OCI-LY1 (cell line): ENCODE measurements at regions not wholly inside any gene's neighbourhood (a gene's known extent, or its start where the extent isn't known, plus 50 kb on each side); places are given as distances from the start of the nearest gene placed in this dataset.

Experiments used
- H2AFZ ChIP-seq: fragments of 200-600 bp; sonication (generic), shearing (Covaris generic); 2 replicates; pipeline ENCODE4 v1.6.0; 2014; ENCODE audit warnings: antibody characterized with exemption, mild to moderate bottlenecking, low read length
- H3F3A ChIP-seq: fragments of 200-600 bp; sonication (generic), shearing (Covaris generic); 2 replicates; pipeline ENCODE4 v1.6.0; 2014; ENCODE audit warnings: mild to moderate bottlenecking, antibody characterized with exemption, low read length, moderate library complexity; ENCODE audit not compliant: insufficient read depth
- H3K27ac ChIP-seq: fragments of 200-600 bp; sonication (generic); 2 replicates; pipeline ENCODE4 v1.5.1; 2014; ENCODE audit warnings: low read length, mixed run types, mild to moderate bottlenecking, low read depth; ENCODE audit not compliant: poor library complexity, severe bottlenecking
- H3K27me3 ChIP-seq: fragments of 200-600 bp; sonication (generic); 2 replicates; pipeline ENCODE4 v1.6.0; 2014; ENCODE audit warnings: antibody characterized with exemption, mild to moderate bottlenecking, low read length, moderate library complexity; ENCODE audit not compliant: insufficient read depth
- H3K36me3 ChIP-seq: fragments of 200-600 bp; sonication (generic); 2 replicates; pipeline ENCODE4 v1.6.1; 2014; ENCODE audit warnings: mild to moderate bottlenecking, antibody characterized with exemption, low read length, moderate library complexity, mixed read lengths; ENCODE audit not compliant: insufficient read depth
- H3K4me1 ChIP-seq: fragments of 200-600 bp; sonication (generic); 2 replicates; pipeline ENCODE4 v1.5.1; 2014; ENCODE audit warnings: mild to moderate bottlenecking, low read length, moderate library complexity; ENCODE audit not compliant: insufficient read depth, severe bottlenecking
- H3K4me2 ChIP-seq: fragments of 200-600 bp; sonication (generic), shearing (Covaris generic); 2 replicates; pipeline ENCODE4 v1.6.1; 2014; ENCODE audit warnings: low read length
- H3K4me3 ChIP-seq: fragments of 200-600 bp; sonication (generic); 2 replicates; pipeline ENCODE4 v1.5.1; 2014; ENCODE audit warnings: low read length, low read depth, mild to moderate bottlenecking, mixed read lengths; ENCODE audit not compliant: poor library complexity, severe bottlenecking
- H3K79me2 ChIP-seq: fragments of 200-600 bp; shearing (Covaris generic); 2 replicates; pipeline ENCODE4 v1.6.1; 2016; ENCODE audit warnings: mixed run types, low read length, mixed read lengths; ENCODE audit not compliant: insufficient read depth
- H3K9ac ChIP-seq: fragments of 200-600 bp; sonication (generic), shearing (Covaris generic); 2 replicates; pipeline ENCODE4 v1.6.1; 2014; ENCODE audit warnings: mild to moderate bottlenecking, low read length, mixed read lengths
- H3K9me2 ChIP-seq: fragments of 200-600 bp; sonication (generic), shearing (Covaris generic); 2 replicates; pipeline ENCODE4 v1.6.1; 2014; ENCODE audit warnings: low read depth, mild to moderate bottlenecking, low read length, mixed read lengths
- H3K9me3 ChIP-seq: fragments of 200-600 bp; shearing (Covaris generic); 2 replicates; pipeline ENCODE4 v1.6.1; 2014; ENCODE audit warnings: low read length, mixed read lengths
- H4K20me1 ChIP-seq: fragments of 200-600 bp; sonication (generic), shearing (Covaris generic); 2 replicates; pipeline ENCODE4 v1.6.0; 2016; ENCODE audit warnings: mild to moderate bottlenecking, low read length; ENCODE audit not compliant: insufficient read depth
- CTCF ChIP-seq: fragments of 200-600 bp; sonication (generic), shearing (Covaris generic); IDR thresholded peaks from 2 replicates; pipeline ENCODE4 v1.5.1; 2017; ENCODE audit warnings: mild to moderate bottlenecking, antibody characterized with exemption, low read length, moderate library complexity, mixed read lengths
- EZH2 ChIP-seq: fragments of 200-600 bp; sonication (generic), shearing (Covaris generic); IDR thresholded peaks from 2 replicates; pipeline ENCODE4 v1.8.0; 2017; ENCODE audit warnings: borderline replicate concordance, mixed run types, mild to moderate bottlenecking, antibody characterized with exemption, low read length, moderate library complexity, mixed read lengths

- H3F3A ChIP-seq: no peaks in the 10 kb centered on the region
- H3K27ac ChIP-seq: no peak overlapping the region
- no peaks in the 10 kb centered on the region for H3K9me2 ChIP-seq
- H3K27me3 ChIP-seq: no peaks in the 10 kb centered on the region
- TF ChIP-seq CTCF: no peak
- H4K20me1 ChIP-seq: no peaks in the 10 kb centered on the region
- no peaks in the 10 kb centered on the region for H3K9me3 ChIP-seq
- H3K79me2 ChIP-seq: no peaks in the 10 kb centered on the region
- H3K4me3 ChIP-seq: no peak overlapping the region
- H3K9ac ChIP-seq: no peak overlapping the region
- H3K4me2 ChIP-seq: no peak overlapping the region
- H3K36me3 ChIP-seq: no peaks in the 10 kb centered on the region
- H2AFZ ChIP-seq: no peak overlapping the region
- no peaks in the 10 kb centered on the region for H3K4me1 ChIP-seq
These were observed 199.9 kb downstream of the LURAP1L start for GRCh38 chr9:12974671-12975070.

GRCh38 chr9:12975496-12975895 is 200.7 kb downstream of the LURAP1L start:
- no peaks in the 10 kb centered on the region for H3F3A ChIP-seq
- H3K9me3 ChIP-seq: no peaks in the 10 kb centered on the region
- H3K79me2 ChIP-seq: no peaks in the 10 kb centered on the region
- H2AFZ ChIP-seq: no peak overlapping the region
- no peaks in the 10 kb centered on the region for H3K36me3 ChIP-seq
- H3K9me2 ChIP-seq: no peaks in the 10 kb centered on the region
- H3K9ac ChIP-seq: no peak overlapping the region
- no peaks in the 10 kb centered on the region for H3K4me1 ChIP-seq
- no peaks in the 10 kb centered on the region for H4K20me1 ChIP-seq
- no peak overlapping the region for H3K4me2 ChIP-seq
- TF ChIP-seq CTCF: no peak
- no peak for TF ChIP-seq EZH2
- no peak overlapping the region for H3K4me3 ChIP-seq
- no peak overlapping the region for H3K27ac ChIP-seq
- H3K27me3 ChIP-seq: no peaks in the 10 kb centered on the region

- no peak overlapping the region for H3K4me3 ChIP-seq
- no peaks in the 10 kb centered on the region for H4K20me1 ChIP-seq
- no peaks in the 10 kb centered on the region for H3F3A ChIP-seq
- no peaks in the 10 kb centered on the region for H3K79me2 ChIP-seq
- H3K4me2 ChIP-seq: no peak overlapping the region
- H3K36me3 ChIP-seq: no peaks in the 10 kb centered on the region
- H2AFZ ChIP-seq: no peak overlapping the region
- H3K9me2 ChIP-seq: no peaks in the 10 kb centered on the region
- no peaks in the 10 kb centered on the region for H3K9me3 ChIP-seq
- no peaks in the 10 kb centered on the region for H3K27me3 ChIP-seq
- no peak for TF ChIP-seq EZH2
- TF ChIP-seq CTCF: no peak
- H3K27ac ChIP-seq: no peak overlapping the region
- H3K9ac ChIP-seq: no peak overlapping the region
- no peaks in the 10 kb centered on the region for H3K4me1 ChIP-seq
These were observed 205.4 kb downstream of the LURAP1L start for GRCh38 chr9:12980085-12980851.
